NT2/D1 (cell line): ENCODE measurements at regions not wholly inside any gene's neighbourhood (a gene's known extent, or its start where the extent isn't known, plus 50 kb on each side); places are given as distances from the start of the nearest gene placed in this dataset.

ENCODE experiments used
- DNase-seq: peaks from one replicate; pipeline ENCODE4 v3.0.0-alpha.2; 2011; ENCODE audit warnings: low read depth, low spot score
- H3K27me3 ChIP-seq: 2 replicates; pipeline ENCODE4 v1.6.0; 2011; ENCODE audit warnings: mild to moderate bottlenecking; ENCODE audit not compliant: insufficient read length, insufficient read depth
- H3K36me3 ChIP-seq: 2 replicates; pipeline ENCODE4 v1.6.1; 2011; ENCODE audit warnings: mild to moderate bottlenecking, low read length, mixed read lengths; ENCODE audit not compliant: insufficient read depth, insufficient read length
- H3K4me1 ChIP-seq: 2 replicates; pipeline ENCODE4 v1.5.1; 2011; ENCODE audit not compliant: insufficient read depth, insufficient read length
- H3K4me3 ChIP-seq: 2 replicates; pipeline ENCODE4 v1.5.1; 2011; ENCODE audit warnings: low read depth; ENCODE audit not compliant: insufficient read length
- H3K9ac ChIP-seq: 2 replicates; pipeline ENCODE4 v1.6.0; 2011; ENCODE audit warnings: low read depth; ENCODE audit not compliant: insufficient read length
- H3K9me3 ChIP-seq: 2 replicates; pipeline ENCODE4 v1.5.1; 2011; ENCODE audit warnings: mild to moderate bottlenecking, low read length; ENCODE audit not compliant: insufficient read depth
- SUZ12 ChIP-seq: IDR thresholded peaks from 2 replicates; pipeline ENCODE4 v1.6.1; 2011; ENCODE audit not compliant: insufficient read length, insufficient read depth; ENCODE audit errors: extremely low read depth
- YY1 ChIP-seq: IDR thresholded peaks from 2 replicates; pipeline ENCODE4 v1.6.1; 2011; ENCODE audit not compliant: insufficient read length, insufficient read depth
- ZNF274 ChIP-seq: IDR thresholded peaks from 2 replicates; pipeline ENCODE4 v1.6.1; 2011; ENCODE audit warnings: mild to moderate bottlenecking, low read depth, low read length

GRCh38 chr7:120014925-120015465 is 258.0 kb upstream of the KCND2 start:
- H3K4me3 ChIP-seq = no peak overlapping the region
- TF ChIP-seq SUZ12 (no peak), YY1 (no peak), ZNF274 (no peak)
- H3K4me1 ChIP-seq = no peaks in the 10 kb centered on the region
- DNase-seq = no peak
- no peaks in the 10 kb centered on the region for H3K27me3 ChIP-seq
- H3K9ac ChIP-seq = no peak overlapping the region
- H3K9me3 ChIP-seq = no peaks in the 10 kb centered on the region
- no peaks in the 10 kb centered on the region for H3K36me3 ChIP-seq

GRCh38 chr7:120021085-120021484 is 251.9 kb upstream of the KCND2 start:
- Histone ChIP-seq H3K9me3 (no peaks in the 10 kb centered on the region), H3K4me3 (no peak overlapping the region), H3K9ac (no peak overlapping the region), H3K36me3 (no peaks in the 10 kb centered on the region), H3K27me3 (no peaks in the 10 kb centered on the region), H3K4me1 (no peaks in the 10 kb centered on the region)
- no peak for TF ChIP-seq SUZ12
- TF ChIP-seq ZNF274 = no peak
- no peak for TF ChIP-seq YY1
- no peak for DNase-seq

GRCh38 chr7:120023494-120024167 is 249.3 kb upstream of the KCND2 start:
- no peak overlapping the region for H3K4me3 ChIP-seq
- no peak for DNase-seq
- H3K36me3 ChIP-seq = no peaks in the 10 kb centered on the region
- no peak overlapping the region for H3K9ac ChIP-seq
- no peak for TF ChIP-seq SUZ12
- TF ChIP-seq ZNF274 = no peak
- TF ChIP-seq YY1 = no peak
- H3K9me3 ChIP-seq = no peaks in the 10 kb centered on the region
- no peaks in the 10 kb centered on the region for H3K27me3 ChIP-seq
- no peaks in the 10 kb centered on the region for H3K4me1 ChIP-seq

GRCh38 chr7:120028636-120029035 is 244.3 kb upstream of the KCND2 start:
- Histone ChIP-seq H3K9ac (no peak overlapping the region), H3K27me3 (no peaks in the 10 kb centered on the region), H3K36me3 (no peaks in the 10 kb centered on the region), H3K9me3 (no peaks in the 10 kb centered on the region), H3K4me3 (no peak overlapping the region), H3K4me1 (no peaks in the 10 kb centered on the region)
- TF ChIP-seq YY1 = no peak
- no peak for TF ChIP-seq ZNF274
- TF ChIP-seq SUZ12 = no peak
- no peak for DNase-seq

DNA sequence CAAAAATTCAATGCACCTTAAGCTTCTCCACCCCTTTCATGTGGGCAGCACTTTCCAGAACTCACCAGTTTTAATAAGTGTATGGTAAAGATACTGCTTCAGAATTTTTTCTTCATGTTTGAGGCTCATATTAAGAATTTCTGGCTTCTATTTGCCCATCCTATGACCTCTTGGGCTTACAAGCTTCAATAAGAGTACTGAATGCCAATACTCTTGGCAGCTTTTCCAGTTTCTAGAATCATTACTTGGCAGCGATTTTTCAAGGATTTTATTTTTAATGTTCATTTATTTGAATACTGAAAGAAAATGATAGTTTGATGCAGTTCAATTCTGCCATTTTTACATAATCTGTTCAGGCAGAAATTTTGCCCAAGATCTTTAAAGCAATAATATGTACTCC is 242.1 kb upstream of the KCND2 start:
- TF ChIP-seq SUZ12 (no peak), ZNF274 (no peak), YY1 (no peak)
- H3K9me3 ChIP-seq = no peaks in the 10 kb centered on the region
- H3K4me1 ChIP-seq = no peaks in the 10 kb centered on the region
- H3K27me3 ChIP-seq = no peaks in the 10 kb centered on the region
- H3K36me3 ChIP-seq = no peaks in the 10 kb centered on the region
- no peak overlapping the region for H3K9ac ChIP-seq
- no peak for DNase-seq
- no peak overlapping the region for H3K4me3 ChIP-seq

- DNase-seq = no peak
Measured at GRCh38 chr7:120033114-120033513, 239.9 kb upstream of the KCND2 start.

GRCh38 chr7:120039138-120039537 is 233.8 kb upstream of the KCND2 start:
- Histone ChIP-seq H3K36me3 (no peaks in the 10 kb centered on the region), H3K4me3 (no peak overlapping the region), H3K9ac (no peak overlapping the region), H3K4me1 (no peaks in the 10 kb centered on the region), H3K9me3 (no peaks in the 10 kb centered on the region), H3K27me3 (no peaks in the 10 kb centered on the region)
- TF ChIP-seq ZNF274 (no peak), YY1 (no peak), SUZ12 (no peak)
- no peak for DNase-seq

More at GRCh38 chr7:120033114-120033513, 239.9 kb upstream of the KCND2 start:
- Histone ChIP-seq H3K9ac (no peak overlapping the region), H3K27me3 (no peaks in the 10 kb centered on the region), H3K9me3 (no peaks in the 10 kb centered on the region), H3K4me3 (no peak overlapping the region), H3K36me3 (no peaks in the 10 kb centered on the region), H3K4me1 (no peaks in the 10 kb centered on the region)
- TF ChIP-seq ZNF274 = no peak
- TF ChIP-seq YY1 = no peak
- TF ChIP-seq SUZ12 = no peak
